Stimulated activated CD4-positive, alpha-beta T cell treated with anti-CD3 and anti-CD28 coated beads, Interleukin-12 subunit alpha, Interleukin-12 subunit beta, amount 100 ng/mL, for 24 hours (primary cell): ENCODE measurements at regions not wholly inside any gene's neighbourhood (a gene's known extent, or its start where the extent isn't known, plus 50 kb on each side); places are given as distances from the start of the nearest gene placed in this dataset.
A peak's percentile ranks its signal among the peaks of the same experiment; 100 is the strongest.
"Not testable (repeated sequence)": the region's sequence is repeated elsewhere in the genome, so short reads cannot be mapped to it uniquely, and the experiment has no call there.

Source experiments
- DNase-seq, 2 experiments: peaks; one replicate each; pipeline ENCODE4 v3.0.0-alpha.2; 2020; ENCODE audit warnings: low read depth in 2 of 2

DNA sequence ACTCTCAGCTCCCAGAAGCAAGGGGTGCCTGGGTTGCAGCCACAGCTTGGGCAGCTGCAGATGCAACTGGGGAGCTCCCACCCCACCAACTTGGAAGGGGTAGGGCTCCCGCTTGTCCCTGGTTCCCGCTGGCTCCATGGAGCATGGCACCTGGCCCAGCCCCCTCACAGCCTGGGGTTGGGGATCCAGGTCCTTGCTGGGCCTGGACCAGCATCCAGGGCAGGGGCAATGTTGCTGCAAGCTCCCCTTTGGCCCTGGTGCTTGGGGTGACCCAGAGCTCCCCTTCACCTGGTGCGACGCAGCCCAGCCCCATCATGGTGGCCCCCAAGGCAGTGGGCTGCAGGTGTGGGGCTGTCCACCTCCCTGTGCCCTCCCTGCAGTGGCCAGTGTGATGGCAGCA, 99.6 kb upstream of the FRMD4B start:
- DNase-seq: no peak

DNA sequence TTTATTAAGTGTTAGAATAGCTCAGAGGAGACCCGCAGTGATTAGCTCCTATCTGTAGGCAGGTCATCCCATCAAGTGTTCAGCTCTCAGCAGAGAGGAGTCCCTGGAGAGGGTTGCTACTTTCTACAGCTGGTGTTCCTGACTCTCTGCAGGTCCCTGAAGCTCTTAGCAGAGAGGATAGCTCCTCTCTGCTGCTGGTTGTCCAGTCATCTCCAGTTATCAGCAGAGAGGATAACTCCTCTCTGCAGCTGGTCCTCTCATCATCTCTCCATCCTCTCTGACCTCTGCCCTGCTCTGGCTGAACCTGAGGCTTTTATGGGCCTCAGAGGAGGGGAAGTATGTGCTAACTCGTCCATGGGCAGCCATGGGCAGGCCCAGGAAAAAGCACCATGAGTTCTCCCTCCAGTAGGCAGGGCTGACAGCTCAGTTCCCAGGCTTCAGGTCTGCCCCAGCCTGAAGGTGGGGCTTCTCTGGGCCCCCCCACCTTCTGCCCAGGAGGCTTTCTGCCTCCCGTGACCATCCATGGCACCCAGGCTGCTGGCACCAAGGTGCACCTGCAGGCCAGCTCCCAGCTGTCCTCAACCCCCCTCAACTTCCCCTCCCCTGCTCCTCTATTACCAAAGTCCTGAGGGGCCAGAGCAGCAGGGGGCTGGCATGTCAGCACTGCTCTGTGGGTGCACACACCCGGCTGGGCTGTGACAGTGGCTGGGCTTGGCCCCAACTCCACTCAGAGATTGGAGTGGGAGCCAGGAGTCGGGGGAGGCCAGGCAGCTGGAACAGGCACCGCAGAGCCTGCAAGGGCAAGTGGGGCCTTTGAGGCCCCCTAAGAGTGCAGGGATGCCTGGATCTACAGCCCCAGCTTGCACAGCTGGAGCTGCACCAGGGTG, 98.9 kb upstream of the FRMD4B start:
- DNase-seq: no peak

DNA sequence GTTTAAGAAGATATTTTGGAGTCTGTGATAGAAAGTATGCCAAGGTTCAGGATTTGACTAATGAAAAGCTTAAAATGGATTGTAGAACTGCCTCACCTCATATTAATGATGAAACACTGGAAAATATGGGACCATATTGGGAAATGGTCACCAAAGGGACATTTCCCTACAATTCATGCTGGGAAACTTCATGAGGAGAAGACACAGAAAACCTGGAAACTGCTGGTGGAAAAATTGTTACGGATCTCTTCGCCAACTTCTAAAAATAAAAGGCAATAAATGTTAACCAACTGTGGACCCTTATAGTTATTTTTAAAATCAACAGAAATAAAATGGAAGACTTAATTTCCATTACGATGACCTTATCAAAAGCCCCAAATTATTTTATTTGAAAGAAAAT, 97.6 kb upstream of the FRMD4B start:
- no peak for DNase-seq

DNA sequence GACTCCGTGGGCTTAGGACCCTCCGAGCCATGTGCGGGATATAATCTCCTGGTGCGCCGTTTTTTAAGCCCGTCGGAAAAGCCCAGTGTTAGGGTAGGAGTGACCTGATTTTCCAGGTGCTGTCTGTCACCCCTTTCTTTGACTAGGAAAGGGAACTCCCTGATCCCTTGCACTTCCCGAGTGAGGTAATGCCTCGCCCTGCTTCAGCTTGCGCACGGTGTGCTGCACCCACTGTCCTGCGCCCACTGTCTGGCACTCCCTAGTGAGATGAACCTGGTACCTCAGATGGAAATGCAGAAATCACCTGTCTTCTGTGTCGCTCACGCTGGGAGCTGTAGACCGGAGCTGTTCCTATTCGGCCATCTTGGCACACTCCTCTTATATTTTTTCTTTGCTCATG, 95.1 kb upstream of the FRMD4B start:
- DNase-seq: not testable (repeated sequence)

- no peak for DNase-seq
These were observed 88.3 kb upstream of the FRMD4B start for GRCh38 chr3:69474186-69474585.

GRCh38 chr3:69472093-69472492, 86.2 kb upstream of the FRMD4B start:
- no peak for DNase-seq

GRCh38 chr3:69463531-69463930, 77.6 kb upstream of the FRMD4B start:
- no peak for DNase-seq

- no peak for DNase-seq
These were observed 76.9 kb upstream of the FRMD4B start for GRCh38 chr3:69462826-69463100.

- DNase-seq: no peak
These were observed 76.3 kb upstream of the FRMD4B start for GRCh38 chr3:69462022-69462825.

GRCh38 chr3:69460034-69460433, 74.1 kb upstream of the FRMD4B start:
- no peak for DNase-seq

- no peak for DNase-seq
These were observed 73.0 kb upstream of the FRMD4B start for GRCh38 chr3:69458803-69459365.

GRCh38 chr3:69456631-69457030, 70.7 kb upstream of the FRMD4B start:
- no peak for DNase-seq

DNA sequence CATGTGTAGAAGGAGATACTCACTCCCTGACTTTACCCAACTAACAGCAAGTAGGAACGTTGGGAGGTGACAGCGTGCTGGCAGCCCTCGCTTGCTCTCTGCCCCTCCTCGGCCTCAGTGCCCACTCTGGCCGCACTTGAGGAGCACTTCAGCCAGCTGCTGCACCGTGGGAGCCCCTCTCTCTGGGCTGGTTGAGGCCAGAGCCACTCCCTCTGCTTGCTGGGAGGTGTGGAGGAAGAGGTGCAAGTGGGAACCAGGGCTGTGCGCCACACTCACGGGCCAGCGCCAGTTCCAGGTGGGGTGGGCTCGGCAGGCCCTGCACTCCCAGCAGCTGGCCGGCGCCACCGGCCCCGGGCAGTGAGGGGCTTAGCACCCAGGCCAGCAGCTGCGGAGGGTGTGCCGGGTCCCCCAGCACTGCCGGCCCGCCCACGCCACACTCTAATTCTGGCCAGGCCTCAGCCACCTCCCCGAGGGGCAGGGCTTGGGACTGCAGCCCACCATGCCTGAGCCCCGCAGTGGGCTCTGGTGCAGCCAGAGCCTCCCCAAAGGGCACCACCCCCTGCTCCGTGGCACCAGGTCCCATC, 68.4 kb upstream of the FRMD4B start:
- DNase-seq: no peak

DNA sequence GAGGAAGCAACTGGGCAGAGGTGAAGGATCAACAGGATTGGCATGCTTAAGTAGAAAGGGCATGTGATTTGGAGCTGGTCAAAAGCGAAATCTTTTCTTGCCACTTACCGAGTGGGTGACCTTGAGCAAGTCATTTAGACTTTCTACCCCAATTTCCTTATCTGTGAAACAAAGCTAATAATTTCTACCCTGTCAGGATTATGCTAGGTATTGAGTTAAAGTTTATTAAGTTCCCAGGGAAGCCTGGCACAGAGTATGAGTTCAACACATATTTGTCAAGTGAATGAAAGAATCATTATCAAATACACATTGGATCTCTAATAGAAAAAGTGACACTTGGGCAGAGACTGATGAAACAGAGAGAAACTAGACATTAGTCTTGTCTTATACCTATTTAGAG, 66.4 kb upstream of the FRMD4B start:
- DNase-seq: no peak

- no peak for DNase-seq
These were observed 65.7 kb upstream of the FRMD4B start for GRCh38 chr3:69451594-69451993.

DNA sequence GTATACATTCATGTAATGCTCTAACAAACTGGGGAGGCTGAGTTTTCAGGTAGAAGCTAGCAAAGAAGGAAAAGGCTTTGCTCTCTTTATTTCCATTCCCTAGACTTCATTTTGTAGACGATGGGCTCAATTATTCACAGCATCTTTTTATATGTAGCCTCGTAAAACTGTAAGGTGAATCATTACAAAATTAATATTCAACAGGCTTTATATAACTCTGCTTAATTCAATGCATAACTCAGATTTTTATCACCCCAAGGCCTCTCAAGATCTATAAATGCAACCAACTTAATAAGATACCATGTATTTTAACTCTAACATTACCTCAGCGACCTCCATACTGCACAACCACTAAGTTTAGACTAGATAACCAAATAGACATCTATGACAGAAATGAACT, 63.0 kb upstream of the FRMD4B start:
- no peak for DNase-seq

DNA sequence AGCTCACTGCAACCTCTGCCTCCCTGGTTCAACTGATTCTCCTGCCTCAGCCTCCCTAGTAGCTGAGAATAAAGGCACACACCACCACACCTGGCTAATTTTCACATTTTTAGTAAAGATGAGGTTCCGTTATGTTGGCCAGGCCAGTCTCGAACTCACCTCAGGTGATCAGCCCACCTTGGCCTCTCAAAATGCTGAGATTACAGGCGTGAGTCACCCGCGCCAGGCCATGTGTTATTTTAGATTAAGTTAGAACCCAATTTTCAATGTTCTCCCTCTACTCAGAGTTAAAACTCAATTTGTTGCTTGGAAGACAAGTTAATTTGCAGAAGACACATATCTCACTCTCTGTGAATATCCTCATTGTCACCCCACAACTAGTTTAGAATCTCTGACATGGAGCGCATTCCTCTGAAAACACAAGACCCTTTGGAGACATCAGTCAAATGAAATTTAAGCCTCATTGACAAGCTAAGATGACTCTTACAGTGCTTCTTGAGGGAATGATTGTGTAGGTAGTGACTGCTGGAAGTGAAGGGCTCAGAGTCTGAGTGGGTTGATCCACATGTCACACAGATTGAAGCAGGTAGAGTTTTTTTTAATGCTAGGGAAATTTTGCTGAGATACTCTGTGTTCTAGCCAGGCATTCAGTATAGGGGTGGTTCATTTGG, 60.6 kb upstream of the FRMD4B start:
- no peak for DNase-seq

DNA sequence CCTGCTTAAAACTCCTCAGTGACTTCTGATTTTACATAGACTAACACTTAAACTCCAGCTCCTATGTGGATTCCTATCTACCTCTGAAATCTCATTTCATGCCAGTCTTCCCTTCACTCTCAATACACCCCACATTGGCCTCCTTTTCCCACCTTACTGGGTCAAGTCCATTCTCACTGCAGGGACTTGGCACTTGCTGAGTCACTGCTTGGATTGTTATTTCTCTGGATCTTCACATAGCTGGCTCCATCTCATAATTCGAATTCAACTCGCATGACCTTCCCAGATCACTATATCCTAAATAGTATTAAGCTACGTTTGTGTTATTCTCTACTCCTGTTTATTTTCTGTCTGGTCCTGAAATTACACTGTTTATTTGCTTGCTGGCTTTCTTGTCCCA, 59.6 kb upstream of the FRMD4B start:
- no peak for DNase-seq

DNA sequence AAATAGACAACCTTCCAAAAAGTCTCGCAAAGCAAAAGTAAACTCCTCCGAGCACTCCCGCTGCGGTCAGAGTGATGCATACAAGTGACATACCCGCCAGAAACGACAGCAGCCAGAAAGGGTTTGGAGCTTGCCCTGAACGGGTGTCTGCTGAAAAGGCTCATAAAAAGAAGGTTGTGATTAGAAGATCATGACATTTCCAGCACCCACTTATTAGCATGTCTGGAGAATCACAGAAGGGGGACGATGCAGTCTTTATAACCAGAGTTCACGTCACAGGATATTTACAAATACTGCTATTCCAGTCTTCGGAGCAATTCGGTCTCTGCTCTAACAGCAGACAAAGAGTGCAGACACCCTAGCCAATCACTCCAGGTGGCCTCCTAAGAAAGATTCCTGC, 59.1 kb upstream of the FRMD4B start:
- DNase-seq: no peak

DNA sequence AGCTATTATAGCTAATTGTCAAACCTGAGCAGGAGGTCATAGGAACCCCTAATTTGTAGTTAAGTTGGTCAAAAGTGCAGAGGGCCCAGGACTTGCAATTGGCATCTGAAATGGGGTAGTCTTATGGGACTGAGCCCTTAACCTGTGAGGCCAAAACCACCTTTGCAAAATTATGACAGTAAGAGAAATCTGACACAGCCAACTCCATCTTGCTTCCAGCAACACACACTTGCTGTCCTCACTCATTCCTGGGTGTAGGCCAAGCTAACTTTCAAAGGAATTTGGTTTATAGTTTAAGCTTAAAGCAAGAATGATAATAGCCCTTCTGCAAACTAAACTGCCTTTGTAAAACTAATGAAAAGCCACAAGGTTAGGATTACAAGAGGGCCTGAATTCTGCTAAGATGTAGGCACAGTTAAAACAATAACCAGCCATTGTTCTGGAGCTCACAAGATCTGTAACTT, 57.6 kb upstream of the FRMD4B start:
- no peak for DNase-seq

DNA sequence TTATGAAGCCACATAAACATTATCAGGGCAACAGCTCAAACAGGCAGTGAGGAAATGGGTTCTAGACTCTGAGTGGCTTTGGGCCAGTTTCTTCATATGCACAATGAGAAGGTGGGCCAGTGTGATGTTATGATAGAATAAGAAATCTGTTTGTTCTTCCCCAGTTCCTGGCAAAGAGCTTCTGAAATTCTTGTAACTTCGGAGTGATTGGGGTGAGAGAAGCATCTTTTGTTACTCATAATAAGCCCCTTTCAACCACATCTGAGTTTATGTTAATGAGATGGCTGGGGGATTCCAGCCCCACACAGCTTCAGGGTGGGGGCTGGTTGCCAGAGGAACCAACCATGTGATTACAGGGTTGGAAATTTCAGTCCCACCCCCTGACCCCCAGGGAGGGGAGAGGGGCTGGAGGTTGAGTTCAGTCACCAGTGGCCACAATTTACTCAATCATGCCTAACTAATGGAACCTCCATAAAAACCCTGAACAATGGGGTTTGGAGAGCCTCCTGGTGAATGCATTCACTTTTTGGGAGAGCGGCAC, 57.0 kb upstream of the FRMD4B start:
- peak in 1 of 2 experiments; percentile 6 for DNase-seq

DNA sequence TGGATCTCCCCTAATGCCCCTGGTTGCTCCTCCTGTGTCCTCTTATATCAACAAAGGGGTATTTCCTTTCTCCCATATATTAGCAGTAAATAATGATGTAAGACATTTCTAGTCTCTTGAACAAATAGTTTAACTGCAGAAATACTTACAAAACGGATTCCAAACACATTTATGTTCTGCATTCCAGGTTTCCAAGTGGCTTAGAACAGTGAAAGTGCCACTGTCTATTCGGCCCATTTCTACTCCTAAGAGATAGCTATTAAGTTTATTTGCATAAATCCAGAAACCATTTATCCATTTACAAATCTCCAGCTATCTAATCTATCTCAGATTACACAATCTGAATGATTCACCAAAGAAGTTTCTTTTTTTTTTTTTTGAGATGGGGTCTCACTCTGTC, 55.8 kb upstream of the FRMD4B start:
- DNase-seq: no peak
